DND-41 (cell line): ENCODE measurements at regions not wholly inside any gene's neighbourhood (a gene's known extent, or its start where the extent isn't known, plus 50 kb on each side); places are given as distances from the start of the nearest gene placed in this dataset.

ENCODE experiments used
- CTCF ChIP-seq: IDR thresholded peaks from 2 replicates; pipeline ENCODE4 v1.5.1; 2012; ENCODE audit warnings: borderline replicate concordance, low read length, moderate library complexity, mild to moderate bottlenecking; ENCODE audit not compliant: poor library complexity, severe bottlenecking; ENCODE audit errors: extremely low read depth
- EZH2 ChIP-seq: IDR thresholded peaks from 3 replicates; pipeline ENCODE4 v1.6.1; 2012; ENCODE audit warnings: borderline replicate concordance, low read depth, mild to moderate bottlenecking, moderate library complexity, low read length, inconsistent platforms; ENCODE audit not compliant: severe bottlenecking

DNA sequence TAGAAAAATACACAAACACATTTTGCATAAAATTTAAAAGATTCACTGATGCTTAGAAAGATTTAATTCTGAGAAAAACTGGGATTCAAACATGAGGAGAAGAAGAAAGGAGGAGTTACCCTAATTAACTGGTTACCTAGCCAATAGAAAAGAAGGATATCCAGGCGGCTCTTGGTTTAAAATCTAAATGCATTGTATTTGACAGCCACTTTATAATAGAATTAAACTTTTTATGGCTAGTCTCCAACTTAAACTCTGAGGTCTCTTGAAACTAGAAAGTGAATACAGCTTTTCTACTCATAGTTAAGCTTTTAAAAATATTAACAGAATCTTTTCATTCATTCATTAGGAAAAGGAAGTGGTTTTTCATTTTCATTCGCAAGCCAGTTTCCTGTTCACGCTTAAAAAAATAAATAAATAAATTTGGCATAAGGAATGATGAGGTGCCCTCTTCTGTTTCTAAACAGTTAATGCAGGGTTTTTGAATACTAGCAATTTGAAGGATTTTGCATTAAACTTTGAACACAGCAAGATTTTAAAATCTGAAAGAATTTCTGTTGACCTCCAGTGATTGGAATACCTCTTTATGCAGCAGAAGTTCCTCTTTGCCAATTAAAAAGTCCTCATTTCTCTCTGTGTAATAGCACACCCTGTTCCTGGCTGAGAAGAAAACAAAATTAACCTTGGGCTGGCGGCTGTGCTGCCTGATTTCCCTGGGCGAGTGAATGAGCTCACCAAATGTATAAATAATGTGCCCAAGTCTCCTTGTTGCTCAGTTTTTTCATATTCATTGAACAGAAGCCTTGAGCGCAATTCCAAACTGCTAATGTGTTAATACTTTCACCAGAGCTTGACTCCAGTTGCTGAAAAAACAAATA lies 105.1 kb downstream of the ZMAT3 start:
- peak; percentile 76 for TF ChIP-seq CTCF
- no peak for TF ChIP-seq EZH2
